HG03565 (cell line): ENCODE measurements at regions not wholly inside any gene's neighbourhood (a gene's known extent, or its start where the extent isn't known, plus 50 kb on each side); places are given as distances from the start of the nearest gene placed in this dataset.
"Not testable (repeated sequence)": the region's sequence is repeated elsewhere in the genome, so short reads cannot be mapped to it uniquely, and the experiment has no call there.

Experiments
- ATAC-seq: cut with Tn5 transposase; IDR thresholded peaks from one replicate; pipeline ENCODE4 v1.9.1; 2021; ENCODE audit warnings: mild to moderate bottlenecking, moderate library complexity; ENCODE audit not compliant: unreplicated experiment

GRCh38 chr2:142668420-142668819 is 209.0 kb upstream of the KYNU start:
- ATAC-seq: no peak

- no peak for ATAC-seq
These were observed 212.2 kb upstream of the KYNU start for GRCh38 chr2:142665241-142665640.

- no peak for ATAC-seq
These were observed 226.9 kb upstream of the KYNU start for GRCh38 chr2:142650601-142651000.

GRCh38 chr2:142649581-142649980 is 227.9 kb upstream of the KYNU start:
- no peak for ATAC-seq

GRCh38 chr2:142642650-142643049 is 234.8 kb upstream of the KYNU start:
- no peak for ATAC-seq

- ATAC-seq: no peak
These were observed 248.3 kb upstream of the KYNU start for GRCh38 chr2:142629193-142629592.

- no peak for ATAC-seq
These were observed 256.2 kb upstream of the KYNU start for GRCh38 chr2:142621287-142621686.

- ATAC-seq: no peak
These were observed 260.0 kb upstream of the KYNU start for GRCh38 chr2:142617461-142617860.

GRCh38 chr2:142615876-142616275 is 261.6 kb upstream of the KYNU start:
- no peak for ATAC-seq

- not testable (repeated sequence) for ATAC-seq
These were observed 264.3 kb upstream of the KYNU start for GRCh38 chr2:142613193-142613592.

- no peak for ATAC-seq
These were observed 272.0 kb upstream of the KYNU start for GRCh38 chr2:142605421-142605820.

GRCh38 chr2:142603759-142604158 is 273.7 kb upstream of the KYNU start:
- no peak for ATAC-seq

- ATAC-seq: no peak
These were observed 275.0 kb upstream of the KYNU start for GRCh38 chr2:142602418-142602989.

GRCh38 chr2:142601794-142602193 is 275.7 kb upstream of the KYNU start:
- ATAC-seq: no peak

GRCh38 chr2:142599504-142599903 is 278.0 kb upstream of the KYNU start:
- no peak for ATAC-seq

GRCh38 chr2:142598846-142599245 is 278.6 kb upstream of the KYNU start:
- ATAC-seq: no peak

- ATAC-seq: no peak
These were observed 281.0 kb upstream of the KYNU start for GRCh38 chr2:142596334-142597088.

- ATAC-seq: no peak
These were observed 282.5 kb upstream of the KYNU start for GRCh38 chr2:142594935-142595334.

- no peak for ATAC-seq
These were observed 285.3 kb upstream of the KYNU start for GRCh38 chr2:142592171-142592570.

- no peak for ATAC-seq
These were observed 286.0 kb upstream of the KYNU start for GRCh38 chr2:142591420-142591819.

GRCh38 chr2:142588269-142588668 is 289.2 kb upstream of the KYNU start:
- ATAC-seq: no peak

- ATAC-seq: no peak
These were observed 290.5 kb upstream of the KYNU start for GRCh38 chr2:142586693-142587580.
